SK-N-SH (cell line): ENCODE measurements at regions not wholly inside any gene's neighbourhood (a gene's known extent, or its start where the extent isn't known, plus 50 kb on each side); places are given as distances from the start of the nearest gene placed in this dataset.
A peak's percentile ranks its signal among the peaks of the same experiment; 100 is the strongest.

Experiments
- CTCF ChIA-PET: fragments of 300-600, 350-600 bp; formaldehyde crosslinking; extraction: SDS; loops from one replicate; lab custom pipeline; 2021; lab: Yijun Ruan, JAX
- POLR2A ChIA-PET: fragments of 350-600 bp; sonication (Branson Sonifier 250); formaldehyde crosslinking; extraction: SDS; loops from one replicate; lab custom pipeline; 2020; ENCODE audit warnings: antibody characterized with exemption, inconsistent platforms; lab: Yijun Ruan, JAX
- DNase-seq: peaks from one replicate; pipeline ENCODE4 v3.0.0; 2012
- H2AFZ ChIP-seq: fragments of 200-600 bp; sonication (generic); 2 replicates; pipeline ENCODE4 v1.8.1; 2016; ENCODE audit warnings: antibody characterized with exemption, mild to moderate bottlenecking, low read depth
- H3F3A ChIP-seq: fragments of 200-600 bp; sonication (generic); replicated peaks from 2 replicates; pipeline ENCODE3; 2016; ENCODE audit warnings: antibody characterized with exemption, mild to moderate bottlenecking; ENCODE audit not compliant: insufficient read depth
- H3K27ac ChIP-seq, 2 experiments: fragments of 200-500 bp in 1 of 2; fragments of 200-600 bp in 1 of 2; sonication (Bioruptor generic) in 1 of 2; sonication (generic), shearing (Covaris generic) in 1 of 2; 2 replicates each; pipeline versions ENCODE4 v1.5.1 to v1.6.1; 2014 to 2016; ENCODE audit warnings: low read depth in 2 of 2, inconsistent platforms in 1 of 2, low read length in 1 of 2, mild to moderate bottlenecking in 1 of 2, mixed read lengths in 1 of 2
- H3K27me3 ChIP-seq: fragments of 200-600 bp; sonication (generic), shearing (Covaris generic); 2 replicates; pipeline ENCODE4 v1.6.1; 2016; ENCODE audit warnings: mixed run types; ENCODE audit not compliant: insufficient read depth
- H3K36me3 ChIP-seq, 2 experiments: fragments of 200-500 bp in 1 of 2; fragments of 200-600 bp in 1 of 2; sonication (Bioruptor generic) in 1 of 2; sonication (generic) in 1 of 2; replicated peaks in 1 of 2; 2 replicates each; pipeline versions ENCODE3 to v1.5.1; 2014 to 2016; ENCODE audit warnings: low read length in 1 of 2, mild to moderate bottlenecking in 1 of 2; ENCODE audit not compliant: insufficient read depth in 2 of 2, control insufficient read depth in 1 of 2
- H3K4me1 ChIP-seq, 2 experiments: fragments of 200-500 bp in 1 of 2; fragments of 200-600 bp in 1 of 2; sonication (Bioruptor generic) in 1 of 2; sonication (generic), shearing (Covaris generic) in 1 of 2; 2 replicates each; pipeline versions ENCODE4 v1.5.1 to v1.6.1; 2014 to 2016; ENCODE audit warnings: low read depth in 1 of 2, low read length in 1 of 2, mixed run types in 1 of 2; ENCODE audit not compliant: insufficient read depth in 2 of 2, control insufficient read depth in 1 of 2
- H3K4me2 ChIP-seq: fragments of 200-600 bp; sonication (generic), shearing (Covaris generic); 2 replicates; pipeline ENCODE4 v1.6.1; 2017; ENCODE audit warnings: mixed run types
- H3K4me3 ChIP-seq, 2 experiments: fragments of 200-500 bp in 1 of 2; fragments of 200-600 bp in 1 of 2; sonication (Bioruptor generic) in 1 of 2; sonication (generic), shearing (Covaris generic) in 1 of 2; 2 replicates each; pipeline versions ENCODE4 v1.5.1 to v1.8.1; 2014 to 2016; ENCODE audit warnings: low read depth in 2 of 2, inconsistent platforms in 1 of 2, low read length in 1 of 2, mild to moderate bottlenecking in 1 of 2, mixed read lengths in 1 of 2, moderate library complexity in 1 of 2
- H3K79me2 ChIP-seq: fragments of 200-600 bp; sonication (generic); 2 replicates; pipeline ENCODE4 v1.8.1; 2017; ENCODE audit warnings: mild to moderate bottlenecking; ENCODE audit not compliant: insufficient read depth
- H3K9ac ChIP-seq: fragments of 200-600 bp; sonication (generic); 2 replicates; pipeline ENCODE4 v1.6.1; 2017; ENCODE audit warnings: mixed run types
- H3K9me2 ChIP-seq: fragments of 200-600 bp; sonication (generic); 2 replicates; pipeline ENCODE4 v1.6.1; 2017; ENCODE audit warnings: mixed run types
- H3K9me3 ChIP-seq: fragments of 200-600 bp; sonication (generic); 2 replicates; pipeline ENCODE4 v1.6.1; 2017; ENCODE audit warnings: mixed run types, mild to moderate bottlenecking, moderate library complexity
- H4K20me1 ChIP-seq: fragments of 200-600 bp; sonication (generic); 2 replicates; pipeline ENCODE4 v1.6.1; 2017; ENCODE audit warnings: mild to moderate bottlenecking, mixed run types; ENCODE audit not compliant: insufficient read depth
- ELF1 ChIP-seq: IDR thresholded peaks from 2 replicates; pipeline ENCODE4 v1.4.0; 2012
- EZH2phosphoT487 ChIP-seq: fragments of 200-600 bp; sonication (generic); IDR thresholded peaks from 2 replicates; pipeline ENCODE4 v1.6.1; 2017; ENCODE audit warnings: low read depth, mixed run types, mild to moderate bottlenecking, antibody characterized with exemption, moderate library complexity, borderline replicate concordance
- FOXJ3 ChIP-seq: sonication (generic); formaldehyde crosslinking; IDR thresholded peaks from 2 replicates; pipeline ENCODE4 v1.5.1; 2020; ENCODE audit warnings: mild to moderate bottlenecking, missing genetic modification reagents
- GATA2 ChIP-seq: sonication (generic); formaldehyde crosslinking; IDR thresholded peaks from 2 replicates; pipeline ENCODE4 v1.5.0; 2020; ENCODE audit warnings: mild to moderate bottlenecking, missing genetic modification reagents
- IRF3 ChIP-seq: fragments of 150-350 bp; IDR thresholded peaks from 2 replicates; pipeline ENCODE4 v1.6.1; 2016; ENCODE audit warnings: mild to moderate bottlenecking, low read depth, low read length
- MAX ChIP-seq: IDR thresholded peaks from 2 replicates; pipeline ENCODE4 v1.4.0; 2012; ENCODE audit warnings: low read depth
- MEF2A ChIP-seq: IDR thresholded peaks from 2 replicates; pipeline ENCODE4 v1.4.0; 2012; ENCODE audit warnings: low read depth, borderline replicate concordance
- NRF1 ChIP-seq: IDR thresholded peaks from 2 replicates; pipeline ENCODE4 v1.6.1; 2012; ENCODE audit warnings: low read depth, mild to moderate bottlenecking, low read length
- PBX3 ChIP-seq: IDR thresholded peaks from 2 replicates; pipeline ENCODE4; 2012
- RAD21 ChIP-seq: IDR thresholded peaks from 2 replicates; pipeline ENCODE4 v1.6.1; 2012; ENCODE audit warnings: mild to moderate bottlenecking, low read length
- RCOR1 ChIP-seq: fragments of 150-350 bp; IDR thresholded peaks from 2 replicates; pipeline ENCODE4 v1.6.1; 2017; ENCODE audit warnings: antibody characterized with exemption, low read length
- RFX5 ChIP-seq: IDR thresholded peaks from 2 replicates; pipeline ENCODE4 v1.6.1; 2012; ENCODE audit warnings: mild to moderate bottlenecking, improper control_type of control experiment, low read length
- RXRA ChIP-seq: IDR thresholded peaks from 2 replicates; pipeline ENCODE4 v1.4.0; 2012; ENCODE audit warnings: low read depth, mild to moderate bottlenecking, borderline replicate concordance
- SIN3A ChIP-seq: IDR thresholded peaks from 2 replicates; pipeline ENCODE4 v1.6.1; 2012; ENCODE audit warnings: low read depth, mild to moderate bottlenecking, low read length, moderate library complexity, borderline replicate concordance
- SMC3 ChIP-seq: IDR thresholded peaks from 2 replicates; pipeline ENCODE4 v1.6.1; 2012; ENCODE audit warnings: low read depth, low read length, improper control_type of control experiment
- TCF12 ChIP-seq: IDR thresholded peaks from 2 replicates; pipeline ENCODE4 v1.4.0; 2012
- TEAD4 ChIP-seq: IDR thresholded peaks from 2 replicates; pipeline ENCODE4 v1.4.0; 2012; ENCODE audit warnings: mild to moderate bottlenecking, borderline replicate concordance; ENCODE audit not compliant: insufficient read depth
- USF1 ChIP-seq: IDR thresholded peaks from 2 replicates; pipeline ENCODE4 v1.4.0; 2012; ENCODE audit warnings: low read depth, borderline replicate concordance
- USF2 ChIP-seq: fragments of 150-350 bp; IDR thresholded peaks from 2 replicates; pipeline ENCODE4 v1.6.1; 2017; ENCODE audit warnings: antibody characterized with exemption, low read length, low read depth, borderline replicate concordance
- ZBTB33 ChIP-seq: IDR thresholded peaks from 2 replicates; pipeline ENCODE4 v1.4.0; 2012; ENCODE audit warnings: low read depth, borderline replicate concordance
- WGBS: methylation state at CpG from one replicate; pipeline ENCODE4 v1.1.6; 2017; ENCODE audit warnings: low lambda C conversion rate; 5-methylcytosine and 5-hydroxymethylcytosine counted together

GRCh38 chr10:52517012-52517411 is 202.9 kb downstream of the DKK1 start:
- WGBS, result 74% methylated on average over 2 of the region's 2 CpGs
- H3K27ac ChIP-seq, result peak overlapping the region in 1 of 2 experiments; percentile 24; a peak in 1 of 4 replicates
- H3K36me3 ChIP-seq, result no peaks in the 10 kb centered on the region
- H3K4me1 ChIP-seq, result peaks cover 0 to 3% of the 10 kb centered on the region in 2 experiments; a peak in 1 of 4 replicates
- H2AFZ ChIP-seq, result no peak overlapping the region
- H3K4me2 ChIP-seq, result no peak overlapping the region
- H3K9me3 ChIP-seq, result peaks cover under 1% of the 10 kb centered on the region; the same call in 1 of the 2 replicates
- ChIA-PET CTCF (interaction anchor here (0.5 to 1.2 kb wide), 3 partner anchors 28 to 58 kb away, joined by 3 to 4 read pairs (median 3); no protein-coding TSS in a partner anchor), POLR2A (no interaction called here)
- H3K79me2 ChIP-seq, result no peaks in the 10 kb centered on the region
- no peak overlapping the region for H3K4me3 ChIP-seq
- H3K9ac ChIP-seq, result no peak overlapping the region
- DNase-seq, result no peak
- no peaks in the 10 kb centered on the region for H3F3A ChIP-seq
- H4K20me1 ChIP-seq, result no peaks in the 10 kb centered on the region
- no peaks in the 10 kb centered on the region for H3K9me2 ChIP-seq
- TF ChIP-seq MAX, result no peak
- TF ChIP-seq MEF2A, result no peak
- no peak for TF ChIP-seq RAD21
- TF ChIP-seq TCF12, result no peak
- no peak for TF ChIP-seq ELF1
- TF ChIP-seq SIN3A, result no peak
- no peak for TF ChIP-seq RXRA
- no peak for TF ChIP-seq ZBTB33
- no peak for TF ChIP-seq EZH2phosphoT487
- no peak for TF ChIP-seq USF2
- no peak for TF ChIP-seq USF1
- no peak for TF ChIP-seq FOXJ3 (CRISPR knock-in tag)
- H3K27me3 ChIP-seq, result no peaks in the 10 kb centered on the region

GRCh38 chr10:52523696-52524095 is 209.6 kb downstream of the DKK1 start:
- Histone ChIP-seq H3K4me2 (no peak overlapping the region), H3K9me3 (no peaks in the 10 kb centered on the region), H3K4me1 (peaks cover 0 to 10% of the 10 kb centered on the region in 2 experiments; a peak in 2 of 4 replicates), H3F3A (peaks cover 22% of the 10 kb centered on the region), H3K9ac (no peak overlapping the region), H3K9me2 (no peaks in the 10 kb centered on the region), H3K4me3 (no peak overlapping the region), H3K27ac (no peak overlapping the region), H4K20me1 (no peaks in the 10 kb centered on the region), H2AFZ (no peak overlapping the region), H3K27me3 (no peaks in the 10 kb centered on the region), H3K36me3 (no peaks in the 10 kb centered on the region), H3K79me2 (no peaks in the 10 kb centered on the region)
- POLR2A ChIA-PET, result no interaction called here
- DNase-seq, result no peak
- CTCF ChIA-PET, result interaction anchor here (1.6 kb wide), 1 partner anchor 10 kb away, joined by 5 read pairs; no protein-coding TSS in a partner anchor
- TF ChIP-seq IRF3 (no peak), NRF1 (no peak), MEF2A (no peak), RCOR1 (no peak), GATA2 (CRISPR knock-in tag) (no peak), ELF1 (no peak), EZH2phosphoT487 (no peak), RFX5 (no peak), RXRA (no peak), USF1 (no peak), TEAD4 (no peak), SMC3 (no peak), PBX3 (no peak)
